ENCODE measurements at regions not wholly inside any gene's neighbourhood (a gene's known extent, or its start where the extent isn't known, plus 50 kb on each side); places are given as distances from the start of the nearest gene placed in this dataset.

- H3K36me3 ChIP-seq (ENCODE audit: low read depth), result no peaks in the 10 kb centered on the region
- intact Hi-C loops (cut with DNase I, micrococcal nuclease), result no loop called here
- no peaks in the 10 kb centered on the region for H3K9me3 ChIP-seq
- DNase-seq, result no peak
- TF ChIP-seq CTCF (IDR thresholded peaks at IDR 0.05), result no peak
- no peaks in the 10 kb centered on the region for H3K4me1 ChIP-seq (ENCODE audit: low read depth)
- no peak overlapping the region for H3K4me3 ChIP-seq
- no peak for ATAC-seq
Observed at GRCh38 chr6:168130168-168130696, 51.2 kb upstream of the FRMD1 start.

- Histone ChIP-seq H3K9me3 (no peaks in the 10 kb centered on the region), H3K4me3 (no peak overlapping the region), H3K36me3 (ENCODE audit: low read depth) (no peaks in the 10 kb centered on the region), H3K4me1 (ENCODE audit: low read depth) (no peaks in the 10 kb centered on the region)
- intact Hi-C loops (cut with DNase I, micrococcal nuclease), result no loop called here
- DNase-seq (no peak), ATAC-seq (no peak)
- no peak for TF ChIP-seq CTCF (IDR thresholded peaks at IDR 0.05)
Observed at GRCh38 chr6:168129292-168130167, 50.5 kb upstream of the FRMD1 start.

- TF ChIP-seq CTCF (IDR thresholded peaks at IDR 0.05), result no peak
- Histone ChIP-seq H3K4me3 (no peak overlapping the region), H3K36me3 (ENCODE audit: low read depth) (no peaks in the 10 kb centered on the region), H3K4me1 (ENCODE audit: low read depth) (no peaks in the 10 kb centered on the region), H3K9me3 (no peaks in the 10 kb centered on the region)
- no peak for ATAC-seq
- DNase-seq, result no peak
- intact Hi-C loops (cut with DNase I, micrococcal nuclease), result no loop called here
Observed at GRCh38 chr6:168128631-168129291, 49.7 kb upstream of the FRMD1 start.
